Loucy (cell line): ENCODE measurements at regions not wholly inside any gene's neighbourhood (a gene's known extent, or its start where the extent isn't known, plus 50 kb on each side); places are given as distances from the start of the nearest gene placed in this dataset.

ENCODE experiments used
- CTCF ChIP-seq: fragments of 200-600 bp; sonication (generic); conservative IDR thresholded peaks from 2 replicates; pipeline ENCODE4 v1.5.1; 2014; ENCODE audit warnings: mild to moderate bottlenecking, antibody characterized with exemption, low read length
- EZH2phosphoT487 ChIP-seq: fragments of 200-600 bp; IDR thresholded peaks from 2 replicates; pipeline ENCODE4 v1.6.1; 2018; ENCODE audit warnings: antibody characterized with exemption, mild to moderate bottlenecking, moderate library complexity, borderline replicate concordance

- TF ChIP-seq CTCF = no peak
- TF ChIP-seq EZH2phosphoT487 = no peak
Measured at GRCh38 chr10:131806646-131807317, 94.0 kb upstream of the PPP2R2D start.
